ENCODE measurements at regions not wholly inside any gene's neighbourhood (a gene's known extent, or its start where the extent isn't known, plus 50 kb on each side); places are given as distances from the start of the nearest gene placed in this dataset.
A peak's percentile ranks its signal among the peaks of the same experiment; 100 is the strongest.

DNA sequence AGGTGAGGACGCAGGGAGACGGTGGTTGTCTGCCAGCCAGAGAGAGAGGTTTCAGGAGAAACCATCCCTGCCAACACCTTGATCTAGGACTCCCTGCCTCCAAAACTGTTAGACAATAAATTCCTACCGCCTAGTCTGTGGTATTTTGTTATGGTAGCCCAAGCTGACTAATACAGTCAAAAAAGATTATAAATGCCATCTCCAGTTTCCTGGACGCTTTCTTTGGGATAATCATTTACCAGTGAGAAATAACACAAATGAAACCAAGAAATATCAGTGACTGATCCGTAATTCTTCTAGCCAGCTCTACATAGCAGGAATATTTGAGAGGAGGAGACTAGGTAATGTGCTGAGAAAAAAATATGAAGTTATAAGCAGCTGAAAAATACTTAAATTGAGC, 707.8 kb upstream of the LMCD1 start:
- no peak for DNase-seq (ENCODE audit: low read depth)

DNA sequence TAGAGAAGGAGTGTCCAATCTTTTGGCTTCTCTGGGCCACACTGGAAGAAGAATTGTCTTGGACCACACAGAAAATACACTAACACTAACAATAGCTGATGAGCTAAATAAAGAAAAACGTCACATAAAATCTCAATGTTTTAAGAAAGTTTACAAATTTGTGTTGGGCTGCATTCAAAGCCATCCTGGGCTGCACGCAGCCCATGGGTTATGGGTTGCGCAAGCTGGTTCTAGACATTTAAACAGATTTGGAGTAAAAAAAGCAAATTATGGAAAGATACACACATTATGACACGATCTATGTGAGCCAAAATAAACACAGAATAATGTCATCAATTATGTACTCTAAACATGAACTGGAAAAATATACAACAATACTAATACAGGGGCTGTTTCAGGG, 703.3 kb upstream of the LMCD1 start:
- no peak for DNase-seq (ENCODE audit: low read depth)

DNA sequence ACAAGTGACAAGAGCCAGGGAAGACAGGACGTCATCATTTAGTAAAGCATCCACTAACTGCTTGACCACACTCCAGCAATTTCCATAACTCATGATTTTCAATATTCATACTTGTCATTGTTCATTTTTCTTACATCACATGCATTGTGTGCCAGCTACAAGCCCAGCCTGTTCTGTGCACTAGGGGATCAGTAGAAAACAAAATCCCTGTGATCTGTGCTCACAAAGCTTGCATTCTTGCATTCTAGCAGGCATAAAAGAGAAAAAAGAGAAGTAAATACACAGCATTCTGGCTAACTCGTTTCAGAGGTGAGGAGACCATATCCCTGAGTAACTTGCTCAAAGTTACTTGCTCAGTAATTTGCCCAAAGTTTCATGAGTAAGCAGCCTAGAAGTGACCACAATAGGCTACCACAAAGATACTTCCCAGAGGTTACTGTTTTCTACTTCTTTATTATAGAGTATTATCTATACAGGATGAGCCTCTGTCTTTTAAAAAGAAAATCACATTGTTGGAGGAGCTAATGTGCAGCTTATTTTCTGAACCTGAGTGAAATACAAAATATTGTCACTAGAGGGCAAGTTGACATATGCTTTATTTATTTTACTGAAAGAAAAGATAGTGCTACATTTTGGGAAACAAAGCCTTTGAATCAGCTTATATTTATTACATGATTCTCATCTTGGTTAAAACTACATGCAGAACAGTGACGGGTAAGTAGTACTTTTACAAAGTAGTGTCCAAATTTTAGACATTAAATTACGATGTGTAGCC, 701.4 kb upstream of the LMCD1 start:
- no peak for DNase-seq (ENCODE audit: low read depth)

DNA sequence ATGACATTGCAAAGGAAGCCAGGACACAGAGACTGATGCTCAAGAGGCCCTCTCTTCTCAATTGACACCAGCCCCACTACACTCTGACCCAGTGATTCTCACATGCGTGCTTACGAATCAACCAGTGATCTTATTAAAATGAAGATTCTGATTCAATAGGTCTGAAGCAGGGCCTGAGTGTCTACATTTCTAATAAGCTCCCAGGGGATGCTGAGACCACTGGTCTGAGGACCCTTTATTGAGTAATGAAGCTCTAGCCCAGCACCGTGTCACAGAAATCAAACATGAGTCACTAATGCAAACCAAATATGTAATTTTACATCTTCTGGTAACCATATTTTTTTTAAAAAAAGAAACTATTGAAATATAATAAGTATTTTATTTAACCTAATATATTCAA, 689.1 kb upstream of the LMCD1 start:
- DNase-seq (ENCODE audit: low read depth) = no peak

DNA sequence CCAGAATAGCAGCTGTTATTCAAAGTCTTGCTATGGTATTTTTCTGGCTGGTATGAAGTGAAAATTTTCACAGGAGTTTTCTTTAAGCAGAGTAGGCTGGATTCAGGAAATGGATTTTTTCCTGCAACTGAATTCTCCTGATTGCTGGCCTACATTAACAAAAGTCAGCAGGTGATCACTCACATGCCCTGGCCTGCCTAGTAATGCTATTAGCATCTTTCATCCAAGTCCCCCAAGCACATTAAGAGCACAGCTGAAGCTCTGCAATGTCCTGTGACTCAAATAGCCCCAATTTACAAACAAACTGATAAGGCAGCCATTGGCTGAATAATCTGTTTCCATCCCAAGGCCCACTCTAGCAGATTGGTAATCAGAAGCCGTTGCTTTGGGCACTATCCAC, 688.3 kb upstream of the LMCD1 start:
- no peak for DNase-seq (ENCODE audit: low read depth)

DNA sequence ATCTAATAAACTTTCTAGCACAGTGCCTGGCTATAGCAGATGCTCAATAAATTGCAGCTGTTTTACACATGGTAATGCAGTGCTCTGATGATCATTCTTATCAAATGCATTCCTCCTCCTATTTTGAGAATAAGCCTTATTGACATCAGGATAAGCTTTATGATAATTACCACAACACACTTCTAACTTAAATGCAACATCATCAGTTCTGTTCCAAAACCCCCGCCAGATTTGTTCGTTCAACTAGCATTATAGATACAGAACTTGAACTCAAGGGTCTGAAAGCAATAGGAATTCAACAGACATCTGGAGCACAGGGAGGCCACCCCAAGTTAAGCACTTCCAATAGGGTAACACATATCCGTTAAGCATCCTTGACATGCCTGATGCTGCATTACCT, 684.4 kb upstream of the LMCD1 start:
- no peak for DNase-seq (ENCODE audit: low read depth)

DNA sequence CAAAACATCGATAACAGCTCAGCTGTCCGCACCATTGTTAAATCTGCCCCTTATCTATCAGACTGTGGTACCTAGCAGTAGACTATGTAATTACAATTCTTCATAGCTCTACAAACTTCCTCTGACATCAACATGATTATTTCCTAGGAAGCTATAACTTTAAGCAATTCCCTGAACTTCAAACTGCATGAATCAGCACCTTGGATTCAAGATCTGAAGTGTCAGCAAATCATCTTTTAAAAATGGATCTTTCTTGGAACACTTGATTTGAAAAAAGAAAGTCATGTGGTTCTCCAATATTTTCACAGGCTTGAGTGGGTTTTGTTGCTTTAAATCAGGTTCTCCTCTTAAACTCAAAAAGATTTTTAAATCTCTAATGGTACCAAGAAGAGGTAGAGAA, 680.7 kb upstream of the LMCD1 start:
- no peak for DNase-seq (ENCODE audit: low read depth)

DNA sequence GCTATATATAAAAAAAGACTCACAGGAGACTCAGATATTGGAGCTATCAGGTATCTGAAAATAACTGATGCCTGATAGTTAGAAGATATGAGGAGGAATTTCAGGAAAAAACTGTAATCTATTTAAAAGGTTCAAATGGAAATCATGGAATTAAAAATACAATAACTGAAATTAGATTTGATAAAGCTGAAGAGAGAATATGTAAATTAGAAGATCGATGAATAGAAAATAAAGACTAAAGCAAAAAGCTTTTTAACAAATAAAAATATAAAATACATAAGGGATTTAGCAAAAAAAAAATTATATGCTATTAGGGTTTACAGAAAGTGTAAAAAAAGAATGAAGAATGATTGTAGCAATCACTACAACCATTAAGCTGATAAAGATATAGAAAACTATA, 679.8 kb upstream of the LMCD1 start:
- no peak for DNase-seq (ENCODE audit: low read depth)

DNA sequence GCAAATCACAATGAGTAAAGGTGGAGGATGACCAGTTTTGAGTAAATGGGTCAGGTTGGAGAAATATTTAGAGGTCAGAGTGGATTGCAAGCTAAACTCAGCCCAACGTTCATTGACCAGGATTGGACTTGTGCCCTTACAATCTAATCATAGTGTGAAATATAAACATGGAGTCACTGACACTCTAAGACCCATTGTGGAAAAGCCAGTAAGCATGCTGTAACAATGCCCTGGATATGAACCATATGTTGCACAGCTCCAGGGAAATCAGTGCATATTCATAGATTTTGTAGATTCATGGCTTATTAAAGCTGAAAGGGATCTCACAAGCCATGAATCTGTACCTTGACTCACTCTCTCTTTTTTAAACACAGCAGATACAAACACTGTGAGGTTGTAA, 660.2 kb upstream of the LMCD1 start:
- DNase-seq (ENCODE audit: low read depth) = no peak

DNA sequence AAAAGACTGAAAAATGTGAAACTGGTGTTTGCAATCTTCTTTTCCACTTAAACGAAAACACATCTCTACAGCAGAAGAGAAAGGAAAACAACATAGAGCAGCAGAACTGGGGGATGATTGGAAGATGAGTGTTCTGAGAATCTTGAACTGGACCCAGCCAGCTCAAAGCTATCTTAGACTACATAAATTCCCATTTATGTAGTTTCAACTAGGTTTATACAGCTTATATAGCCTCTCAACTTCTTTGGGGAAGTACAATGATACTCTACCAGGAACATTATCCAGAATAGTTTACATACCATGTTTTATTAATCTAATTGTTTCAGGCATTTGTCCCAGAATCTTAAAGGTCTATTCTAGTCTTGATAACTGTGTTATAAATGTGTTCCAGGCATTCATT, 658.2 kb upstream of the LMCD1 start:
- DNase-seq (ENCODE audit: low read depth) = no peak

DNA sequence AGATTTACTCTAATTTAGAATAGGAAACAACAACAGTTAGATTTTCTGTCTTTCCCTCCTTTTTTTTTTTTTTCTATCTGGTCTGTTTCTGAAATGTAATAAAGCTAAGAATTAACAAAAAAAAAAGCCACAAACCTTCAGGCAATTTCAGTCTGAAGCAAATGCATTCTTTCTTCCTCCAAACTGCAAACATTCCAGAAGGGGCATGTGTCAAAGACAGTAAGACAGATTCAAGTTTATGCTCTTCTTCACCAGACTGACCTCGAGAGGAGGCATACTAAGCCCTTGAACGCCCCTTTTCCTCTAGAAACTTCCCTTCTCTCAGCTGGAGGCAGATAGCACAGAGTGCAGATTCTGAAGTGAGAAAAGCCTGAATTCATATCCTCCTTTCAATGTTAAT, 654.6 kb upstream of the LMCD1 start:
- DNase-seq (ENCODE audit: low read depth) = no peak

DNA sequence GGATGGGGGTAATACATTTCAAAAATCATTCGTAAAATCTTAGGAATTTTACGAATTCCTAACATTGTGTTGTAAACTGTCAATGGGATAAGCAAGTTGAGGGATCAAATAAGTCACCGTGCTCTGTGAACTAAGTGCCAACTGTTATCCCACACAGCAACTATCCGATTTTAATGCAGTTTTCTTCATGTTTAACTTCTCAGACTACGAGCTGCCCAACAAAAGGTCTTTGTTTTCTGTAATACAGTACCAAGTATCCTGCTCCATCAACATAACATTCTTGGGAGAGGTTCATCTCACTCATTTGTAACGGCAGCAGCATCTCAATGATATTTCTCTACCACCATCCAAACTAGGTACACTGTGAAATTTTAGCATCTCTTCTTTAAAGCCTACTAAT, 654.1 kb upstream of the LMCD1 start:
- DNase-seq (ENCODE audit: low read depth) = no peak

DNA sequence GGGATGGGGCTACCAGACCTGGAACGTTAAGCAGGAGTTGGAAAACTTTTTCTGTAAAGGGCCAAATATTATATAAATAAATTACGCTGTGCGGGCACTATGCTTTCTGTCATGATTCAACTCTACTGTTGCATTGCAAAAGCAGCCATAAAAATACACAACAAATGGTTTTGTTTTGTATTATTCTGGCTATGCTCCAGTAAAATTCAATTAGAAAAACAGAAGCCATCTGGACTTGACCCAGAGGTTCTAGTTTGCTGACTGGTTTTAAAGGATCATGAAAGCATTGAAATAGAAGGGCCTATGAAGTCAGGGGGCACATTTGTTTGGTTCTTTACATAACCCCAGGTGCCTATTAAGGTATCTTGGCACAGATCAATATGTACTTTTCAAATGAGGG, 647.4 kb upstream of the LMCD1 start:
- DNase-seq (ENCODE audit: low read depth) = no peak

DNA sequence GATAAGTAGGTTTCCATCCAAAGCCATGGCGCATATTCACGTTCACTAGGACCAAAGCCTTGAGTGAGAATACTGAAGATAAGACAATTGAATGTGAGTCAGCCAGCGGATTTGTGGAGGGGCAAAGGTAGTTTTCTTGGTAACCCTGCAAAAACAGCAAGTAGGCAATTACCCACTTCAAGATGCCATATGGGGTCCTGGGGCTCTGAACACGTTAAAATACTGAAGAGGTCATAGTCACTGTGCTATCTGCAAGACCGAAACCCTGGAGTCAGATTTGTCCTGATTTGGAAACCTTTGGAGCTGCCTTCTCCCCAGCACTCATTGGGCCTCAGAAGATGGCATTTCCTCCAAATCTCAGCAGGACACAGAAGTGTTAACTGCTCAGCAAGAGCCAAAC, 646.9 kb upstream of the LMCD1 start:
- DNase-seq (ENCODE audit: low read depth) = no peak

DNA sequence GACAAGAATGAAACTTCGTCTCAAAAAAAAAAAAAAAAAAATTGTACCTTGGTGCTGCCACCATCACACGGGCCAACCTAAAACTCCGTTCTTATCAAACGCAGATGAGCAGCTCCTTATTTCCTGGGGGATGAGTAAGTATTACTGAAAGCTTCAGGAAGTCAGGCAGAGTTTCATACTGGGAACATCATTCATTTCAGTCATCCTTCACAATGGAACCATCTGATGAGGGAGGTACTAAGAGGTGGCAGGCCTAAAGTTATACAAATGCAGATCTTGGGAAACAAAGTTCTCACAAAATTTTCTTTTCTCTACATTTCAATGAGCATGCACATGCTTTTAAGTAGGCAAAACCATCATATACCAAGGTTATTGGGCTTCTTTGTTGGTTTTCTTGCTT, 636.0 kb upstream of the LMCD1 start:
- no peak for DNase-seq (ENCODE audit: low read depth)

DNA sequence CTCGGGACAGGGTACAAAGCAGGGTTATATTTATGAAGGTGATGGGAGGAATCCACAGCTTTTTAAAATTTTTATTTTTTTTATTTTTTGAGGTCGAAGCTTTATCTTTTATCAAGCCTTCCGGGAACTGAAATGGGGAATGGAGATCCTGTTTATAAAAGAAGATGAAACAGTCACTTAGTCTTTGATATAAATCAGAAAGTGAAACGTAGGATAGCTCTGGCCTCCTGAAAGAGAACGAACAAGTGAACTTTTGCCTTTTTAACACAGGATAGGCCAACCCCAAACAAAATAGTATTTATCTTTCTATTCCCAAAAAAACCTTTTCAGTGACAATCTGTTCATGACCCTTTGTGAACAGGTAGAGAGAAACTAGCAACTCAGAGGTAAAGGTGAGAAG, 634.0 kb upstream of the LMCD1 start:
- no peak for DNase-seq (ENCODE audit: low read depth)

DNA sequence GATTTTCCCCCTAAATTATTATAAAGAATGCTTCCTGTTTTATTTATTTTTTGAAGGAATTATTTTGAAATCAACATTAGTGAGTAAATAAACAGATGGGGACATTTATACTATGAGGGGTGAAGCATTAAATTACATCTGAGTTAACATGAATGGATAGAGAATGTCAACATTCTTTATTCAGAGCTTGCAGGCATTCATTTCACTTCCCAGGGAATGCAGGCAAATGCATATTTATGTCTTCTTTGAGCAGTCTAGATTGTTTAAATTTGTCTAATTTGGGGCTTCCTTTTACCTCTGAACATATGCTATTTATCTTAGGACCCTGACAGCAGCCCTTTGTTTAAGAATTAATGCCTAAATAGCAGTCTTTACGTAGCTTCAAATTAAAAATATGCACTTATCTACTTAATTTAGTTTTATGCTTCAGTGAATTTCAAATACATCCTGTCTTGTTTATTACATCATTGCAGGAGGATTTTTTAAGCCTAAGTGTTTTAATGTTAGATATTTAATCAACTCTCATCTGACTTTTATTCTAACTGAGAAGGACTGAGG, 630.5 kb upstream of the LMCD1 start:
- no peak for DNase-seq (ENCODE audit: low read depth)

DNA sequence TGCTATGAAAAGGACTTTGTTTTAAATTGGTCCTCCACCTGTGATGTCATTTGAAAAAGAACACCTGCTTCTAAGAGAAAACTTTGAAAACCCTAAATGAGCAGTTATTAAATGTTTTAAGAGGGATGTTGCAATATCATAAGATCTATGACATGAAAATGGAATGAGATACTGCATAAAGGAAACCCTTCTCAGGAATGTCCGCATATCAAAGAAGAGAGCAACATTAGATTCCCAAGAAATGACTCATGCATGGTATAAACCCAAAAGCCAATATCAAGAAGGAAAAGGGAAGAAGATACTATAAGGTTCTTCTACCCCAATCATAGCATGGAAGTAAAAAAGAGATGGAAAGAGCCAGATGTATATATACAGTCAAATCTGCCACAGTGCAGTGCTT, 627.5 kb upstream of the LMCD1 start:
- DNase-seq (ENCODE audit: low read depth) = no peak

DNA sequence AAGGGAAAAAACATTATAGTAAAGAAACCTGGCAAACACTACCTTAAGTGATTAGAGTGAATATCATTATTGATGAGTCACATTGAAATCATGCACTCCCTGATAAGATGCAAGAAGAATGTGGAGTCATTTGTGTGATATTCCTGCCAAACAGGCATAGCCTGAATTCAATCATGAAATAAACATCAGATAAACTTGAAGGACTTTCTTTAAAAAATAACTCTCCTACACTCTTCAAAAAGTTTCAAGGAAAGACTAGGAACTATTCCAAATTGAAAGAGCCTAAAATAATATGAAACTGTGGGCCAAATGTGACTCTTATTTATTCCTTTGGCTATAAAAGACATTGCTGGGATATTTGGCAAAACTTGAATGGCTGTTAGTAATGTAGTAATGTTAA, 625.7 kb upstream of the LMCD1 start:
- DNase-seq (ENCODE audit: low read depth) = no peak

DNA sequence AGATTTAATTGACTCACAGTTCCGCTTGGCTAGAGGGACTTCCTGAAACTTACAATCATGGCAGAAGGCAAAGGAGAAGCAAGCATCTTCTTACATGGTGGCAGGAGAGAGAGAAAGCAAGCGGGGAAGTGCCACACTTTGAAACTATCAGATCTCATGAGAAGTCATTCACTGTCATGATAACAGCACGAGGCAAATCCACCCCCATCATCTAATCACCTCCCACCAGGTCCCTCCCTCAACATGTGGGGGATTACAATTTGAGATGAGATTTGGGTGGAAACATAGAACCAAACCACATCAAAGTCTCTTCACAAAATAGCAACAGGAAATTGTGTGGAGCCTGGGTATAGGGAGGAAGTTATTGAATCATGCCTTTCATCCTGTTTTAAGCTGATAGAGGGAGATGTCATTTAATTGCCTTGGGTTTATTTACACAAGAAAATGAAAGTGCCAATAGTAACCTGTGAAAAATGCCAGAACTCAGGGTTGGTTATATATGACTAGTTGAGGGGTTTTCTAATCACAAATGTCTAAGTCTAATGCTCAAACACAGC, 624.8 kb upstream of the LMCD1 start:
- peak; percentile 44 for DNase-seq (ENCODE audit: low read depth)

DNA sequence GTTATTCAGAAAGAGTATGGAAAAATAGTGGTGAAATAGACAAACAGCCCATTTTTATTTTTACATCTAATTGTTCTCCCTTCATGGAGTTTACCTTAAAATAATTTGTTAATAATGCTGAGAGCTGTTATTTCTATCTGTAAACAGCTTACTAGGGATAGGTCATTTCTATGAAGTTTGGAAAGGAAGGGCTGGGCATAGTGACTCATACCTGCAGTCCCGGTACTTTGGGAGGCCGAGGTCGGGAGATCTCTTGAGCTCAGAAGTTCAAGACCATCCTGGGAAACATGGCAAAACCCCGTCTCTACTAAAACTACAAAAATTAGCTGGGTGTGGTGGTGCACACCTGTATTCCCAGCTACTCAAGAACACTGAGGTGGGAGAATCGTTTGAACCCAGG, 624.3 kb upstream of the LMCD1 start:
- DNase-seq (ENCODE audit: low read depth) = no peak

DNA sequence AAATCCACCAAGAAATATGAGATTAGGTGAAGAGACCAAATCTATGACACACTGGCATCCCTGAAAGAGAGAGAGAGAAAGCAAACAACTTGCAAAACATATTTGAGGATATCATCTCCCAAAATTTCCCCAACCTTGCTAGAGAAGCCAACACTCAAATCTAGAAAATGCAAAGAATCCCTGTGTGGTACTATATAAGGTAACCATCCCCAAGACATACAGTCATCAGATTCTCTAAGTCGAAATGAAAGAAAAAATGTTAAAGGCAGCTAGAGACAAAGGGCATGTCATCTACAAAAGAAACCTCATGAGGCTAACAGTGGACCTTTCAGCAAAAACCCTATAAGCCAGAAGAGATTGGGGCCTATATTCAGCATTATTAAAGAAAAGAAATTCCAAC, 622.1 kb upstream of the LMCD1 start:
- DNase-seq (ENCODE audit: low read depth) = no peak

DNA sequence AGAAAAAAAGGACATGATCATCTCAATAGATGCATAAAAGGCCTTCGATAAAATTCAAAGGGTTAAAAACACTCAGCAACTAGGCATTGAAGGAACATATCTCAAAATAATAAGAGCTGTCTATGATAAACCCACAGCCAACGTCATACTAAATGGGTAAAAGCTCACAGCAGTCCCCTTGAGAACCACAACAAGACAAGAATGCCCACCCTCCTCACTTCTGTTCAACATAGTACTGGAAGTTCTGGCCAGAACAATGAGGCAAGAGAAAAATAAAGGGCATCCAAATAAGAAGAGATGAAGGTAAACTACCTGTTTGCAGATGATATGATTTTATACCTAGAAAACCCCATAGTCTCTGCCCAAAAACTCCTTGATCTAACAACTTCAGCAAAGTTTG, 619.7 kb upstream of the LMCD1 start:
- no peak for DNase-seq (ENCODE audit: low read depth)

DNA sequence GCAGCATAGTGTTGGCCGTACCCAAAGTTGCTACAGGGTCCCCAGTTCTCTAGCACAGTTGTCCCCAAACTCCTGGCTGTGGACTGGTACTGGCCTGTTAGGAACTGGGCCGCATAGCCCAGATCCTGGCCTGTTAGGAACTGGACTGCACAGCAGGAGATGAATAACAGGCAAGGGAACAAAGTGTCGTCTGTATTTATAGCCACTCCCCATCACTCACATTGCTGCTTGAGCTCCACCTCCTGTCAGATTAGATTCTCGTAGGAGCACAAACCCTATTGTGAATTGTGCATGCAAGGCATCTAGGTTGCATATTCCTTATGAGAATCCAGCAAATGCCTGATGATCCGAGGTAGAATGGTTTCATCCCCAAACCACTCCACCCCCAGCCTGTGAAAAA, 604.0 kb upstream of the LMCD1 start:
- no peak for DNase-seq (ENCODE audit: low read depth)

Data from T follicular helper cell (primary cell).